DOHH2 (cell line): ENCODE measurements at regions not wholly inside any gene's neighbourhood (a gene's known extent, or its start where the extent isn't known, plus 50 kb on each side); places are given as distances from the start of the nearest gene placed in this dataset.

Source experiments
- H3F3A ChIP-seq: fragments of 200-600 bp; sonication (generic), shearing (Covaris generic); 2 replicates; pipeline ENCODE4 v1.6.0; 2016; ENCODE audit warnings: antibody characterized with exemption, mild to moderate bottlenecking; ENCODE audit not compliant: control insufficient read depth, insufficient read depth
- H3K27ac ChIP-seq: fragments of 200-600 bp; sonication (generic); 2 replicates; pipeline ENCODE4 v1.5.1; 2014; ENCODE audit warnings: low read depth, mild to moderate bottlenecking, low read length, moderate library complexity
- H3K27me3 ChIP-seq: fragments of 200-600 bp; sonication (generic); 2 replicates; pipeline ENCODE4 v1.6.1; 2014; ENCODE audit warnings: mild to moderate bottlenecking, low read length, mixed read lengths; ENCODE audit not compliant: control insufficient read depth
- H3K36me3 ChIP-seq: fragments of 200-600 bp; sonication (generic); 2 replicates; pipeline ENCODE4 v1.6.1; 2014; ENCODE audit warnings: mild to moderate bottlenecking, low read length, moderate library complexity, mixed read lengths; ENCODE audit not compliant: control insufficient read depth
- H3K4me1 ChIP-seq: fragments of 200-600 bp; sonication (generic); 2 replicates; pipeline ENCODE4 v1.6.1; 2014; ENCODE audit warnings: mild to moderate bottlenecking, low read length, mixed read lengths; ENCODE audit not compliant: control insufficient read depth
- H3K4me2 ChIP-seq: fragments of 200-600 bp; sonication (generic); 2 replicates; pipeline ENCODE4 v1.6.0; 2014; ENCODE audit warnings: mild to moderate bottlenecking, low read length, moderate library complexity
- H3K4me3 ChIP-seq: fragments of 200-600 bp; sonication (generic); 2 replicates; pipeline ENCODE4 v1.5.1; 2014; ENCODE audit warnings: mild to moderate bottlenecking, low read length, mixed read lengths
- H3K79me2 ChIP-seq: fragments of 200-600 bp; sonication (generic); 2 replicates; pipeline ENCODE4 v1.6.1; 2014; ENCODE audit warnings: mild to moderate bottlenecking, low read length, mixed read lengths; ENCODE audit not compliant: control insufficient read depth
- H3K9me2 ChIP-seq: fragments of 200-600 bp; sonication (generic); replicated peaks from 2 replicates; pipeline ENCODE4 v1.6.1; 2014; ENCODE audit warnings: mild to moderate bottlenecking, low read length, mixed read lengths; ENCODE audit not compliant: control insufficient read depth
- H3K9me3 ChIP-seq: fragments of 200-600 bp; sonication (generic); 2 replicates; pipeline ENCODE4 v1.6.1; 2014; ENCODE audit warnings: antibody characterized with exemption, low read length, mixed read lengths; ENCODE audit not compliant: control insufficient read depth, insufficient read depth
- H4K20me1 ChIP-seq: fragments of 200-600 bp; sonication (generic); 2 replicates; pipeline ENCODE4 v1.6.0; 2014; ENCODE audit warnings: low read depth, mild to moderate bottlenecking, antibody characterized with exemption, low read length, moderate library complexity; ENCODE audit not compliant: control insufficient read depth, insufficient read depth
- CTCF ChIP-seq: fragments of 200-600 bp; sonication (generic); IDR thresholded peaks from one replicate; pipeline ENCODE4 v1.5.1; 2014; ENCODE audit warnings: antibody characterized with exemption, mild to moderate bottlenecking, low read depth, low read length; ENCODE audit not compliant: poor library complexity, severe bottlenecking
- EZH2phosphoT487 ChIP-seq: fragments of 200-600 bp; sonication (generic); IDR thresholded peaks from 2 replicates; pipeline ENCODE4 v1.6.1; 2017; ENCODE audit warnings: borderline replicate concordance, mild to moderate bottlenecking, antibody characterized with exemption, low read length, moderate library complexity, mixed read lengths

GRCh38 chr15:31560643-31561042 lies 234.0 kb downstream of the KLF13 start:
- no peaks in the 10 kb centered on the region for H3K36me3 ChIP-seq
- no peaks in the 10 kb centered on the region for H4K20me1 ChIP-seq
- H3K79me2 ChIP-seq = no peaks in the 10 kb centered on the region
- H3K27ac ChIP-seq = no peak overlapping the region
- H3K9me2 ChIP-seq = no peaks in the 10 kb centered on the region
- H3K4me3 ChIP-seq = no peak overlapping the region
- no peaks in the 10 kb centered on the region for H3F3A ChIP-seq
- peaks cover 5% of the 10 kb centered on the region; the same call in 1 of the 2 replicates for H3K27me3 ChIP-seq
- no peaks in the 10 kb centered on the region for H3K4me1 ChIP-seq
- no peaks in the 10 kb centered on the region for H3K9me3 ChIP-seq
- no peak overlapping the region for H3K4me2 ChIP-seq
- TF ChIP-seq CTCF = no peak
- TF ChIP-seq EZH2phosphoT487 = no peak

- Histone ChIP-seq H3K9me2 (no peaks in the 10 kb centered on the region), H3K27me3 (peaks cover 5% of the 10 kb centered on the region; the same call in 1 of the 2 replicates), H3K4me1 (no peaks in the 10 kb centered on the region), H3K27ac (no peak overlapping the region), H3K9me3 (no peaks in the 10 kb centered on the region), H3F3A (no peaks in the 10 kb centered on the region), H3K36me3 (no peaks in the 10 kb centered on the region), H3K4me3 (no peak overlapping the region), H4K20me1 (no peaks in the 10 kb centered on the region), H3K4me2 (no peak overlapping the region), H3K79me2 (no peaks in the 10 kb centered on the region)
- TF ChIP-seq CTCF (no peak), EZH2phosphoT487 (no peak)
Observed at GRCh38 chr15:31561156-31561555, 234.5 kb downstream of the KLF13 start.

DNA sequence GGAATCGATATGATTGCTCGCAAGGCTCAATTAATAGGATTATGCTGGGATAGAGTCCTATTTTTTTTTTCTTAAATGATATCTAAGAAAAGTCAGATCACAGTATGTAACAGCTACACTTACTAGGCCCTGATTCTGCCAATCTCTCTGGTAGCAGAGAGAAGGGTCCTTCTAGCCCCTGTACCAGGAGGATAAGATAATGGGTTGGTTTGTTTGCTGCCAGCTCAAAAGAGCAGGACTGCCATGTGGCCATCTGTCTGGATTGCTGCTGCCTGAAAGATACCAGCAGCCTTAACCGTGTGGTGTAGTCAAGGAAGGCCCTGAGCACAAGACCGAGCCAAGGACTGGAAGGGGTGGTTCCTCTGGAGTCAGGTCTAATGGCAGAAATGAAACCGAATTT lies 236.4 kb downstream of the KLF13 start:
- H3K27ac ChIP-seq = no peak overlapping the region
- H3K4me2 ChIP-seq = no peak overlapping the region
- H3K9me2 ChIP-seq = no peaks in the 10 kb centered on the region
- no peak for TF ChIP-seq EZH2phosphoT487
- TF ChIP-seq CTCF = no peak
- H3K27me3 ChIP-seq = peaks cover 5% of the 10 kb centered on the region; the same call in 1 of the 2 replicates
- H3F3A ChIP-seq = no peaks in the 10 kb centered on the region
- no peaks in the 10 kb centered on the region for H3K36me3 ChIP-seq
- H3K79me2 ChIP-seq = no peaks in the 10 kb centered on the region
- H3K9me3 ChIP-seq = no peaks in the 10 kb centered on the region
- no peak overlapping the region for H3K4me3 ChIP-seq
- H4K20me1 ChIP-seq = no peaks in the 10 kb centered on the region
- H3K4me1 ChIP-seq = no peaks in the 10 kb centered on the region

DNA sequence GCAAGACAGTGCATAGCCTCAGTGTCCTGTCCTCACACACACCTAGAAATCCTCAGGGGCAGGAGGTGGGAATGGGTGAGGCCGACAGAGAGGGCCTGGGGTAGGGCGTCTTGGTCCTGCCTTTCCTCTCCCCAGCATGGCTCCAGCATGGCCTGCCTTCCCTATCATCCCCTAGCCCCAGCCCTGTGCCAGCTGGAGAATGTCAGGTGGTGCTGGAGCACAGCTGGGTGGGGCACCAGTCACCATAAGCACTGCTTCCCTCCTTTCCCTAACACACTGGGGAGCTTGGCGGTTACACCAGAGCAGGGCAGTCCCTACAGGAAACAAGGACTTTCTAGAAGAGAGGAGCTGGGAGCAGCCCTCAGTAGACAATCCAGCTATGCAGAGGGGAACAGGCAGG lies 236.8 kb downstream of the KLF13 start:
- H3F3A ChIP-seq = no peaks in the 10 kb centered on the region
- H3K27me3 ChIP-seq = peaks cover 5% of the 10 kb centered on the region; the same call in 1 of the 2 replicates
- no peaks in the 10 kb centered on the region for H3K9me3 ChIP-seq
- H3K4me1 ChIP-seq = no peaks in the 10 kb centered on the region
- H4K20me1 ChIP-seq = no peaks in the 10 kb centered on the region
- no peak overlapping the region for H3K27ac ChIP-seq
- no peak overlapping the region for H3K4me2 ChIP-seq
- H3K9me2 ChIP-seq = no peaks in the 10 kb centered on the region
- H3K4me3 ChIP-seq = no peak overlapping the region
- TF ChIP-seq CTCF = no peak
- TF ChIP-seq EZH2phosphoT487 = no peak
- H3K79me2 ChIP-seq = no peaks in the 10 kb centered on the region
- no peaks in the 10 kb centered on the region for H3K36me3 ChIP-seq
